SHP77 treated with DMSO at 0.1 percent for 48 hours (cell line): ENCODE measurements at regions not wholly inside any gene's neighbourhood (a gene's known extent, or its start where the extent isn't known, plus 50 kb on each side); places are given as distances from the start of the nearest gene placed in this dataset.

Source experiments
- DNase-seq: peaks from one replicate; lab custom pipeline; 2025; lab: John Stamatoyannopoulos, UW

DNA sequence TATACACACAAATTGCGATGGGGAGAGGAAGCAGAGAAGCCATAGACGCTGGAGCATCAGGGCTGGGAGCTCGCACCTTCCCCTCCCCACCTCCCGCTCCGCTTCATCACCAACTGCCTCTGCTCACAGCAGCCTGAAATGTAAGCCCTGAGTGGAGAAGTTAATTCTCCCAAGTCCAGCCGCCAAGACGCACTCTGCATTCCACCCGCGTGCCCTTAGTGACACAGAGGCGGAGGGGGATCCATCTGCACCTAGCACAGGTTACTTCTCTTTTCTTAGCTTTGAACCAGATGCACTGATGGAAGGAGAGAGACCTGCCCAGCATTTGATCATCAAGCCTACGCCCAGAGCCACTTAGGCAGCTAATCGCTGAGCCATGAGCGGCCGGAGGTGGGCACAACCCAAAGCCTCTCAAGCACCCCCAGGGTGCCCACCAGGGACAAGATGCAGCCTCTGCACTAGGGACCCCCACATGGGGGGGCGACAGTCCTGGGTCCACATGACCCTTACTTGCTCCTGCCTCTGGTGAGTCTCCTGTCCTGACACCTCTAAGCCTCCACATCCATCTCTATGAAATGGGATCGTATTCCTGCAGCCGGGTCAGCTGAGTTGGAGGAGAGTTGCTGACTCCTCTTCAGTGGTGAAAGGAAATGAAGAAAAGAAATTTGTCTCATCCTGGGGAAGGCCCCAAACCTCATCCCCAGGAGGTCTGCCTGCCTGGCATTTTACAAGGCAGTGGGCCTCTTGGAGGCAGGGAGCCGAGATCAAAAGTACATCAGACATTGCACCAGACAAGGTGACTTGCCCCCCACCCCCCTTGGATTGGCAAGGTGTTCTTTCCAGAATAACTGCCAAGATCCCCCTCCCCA is 316.2 kb downstream of the MATN1 start:
- DNase-seq = no peak

- DNase-seq = no peak
Measured at GRCh38 chr1:30405631-30406212, 317.7 kb downstream of the MATN1 start.

GRCh38 chr1:30405081-30405480 is 318.3 kb downstream of the MATN1 start:
- DNase-seq = no peak

DNA sequence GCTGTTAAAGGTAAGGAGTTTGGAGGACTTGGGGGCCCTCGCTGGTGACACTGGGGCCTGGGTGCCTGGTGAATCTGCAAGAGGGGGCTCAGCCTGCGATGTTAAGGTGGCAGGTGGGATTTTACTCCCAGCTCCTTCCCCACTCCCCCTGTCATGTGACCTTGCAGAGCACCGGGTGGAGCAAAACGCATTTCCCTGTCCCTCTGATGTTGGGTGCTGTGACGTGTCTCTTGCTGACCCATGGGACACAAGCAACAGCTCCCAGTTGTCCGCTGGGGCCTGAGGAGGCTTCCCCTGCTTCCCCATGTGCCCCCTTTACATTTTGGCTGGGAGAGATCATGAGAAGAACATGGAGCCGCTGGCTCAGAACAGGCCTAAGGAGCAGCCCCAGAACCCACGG is 319.0 kb downstream of the MATN1 start:
- no peak for DNase-seq

DNA sequence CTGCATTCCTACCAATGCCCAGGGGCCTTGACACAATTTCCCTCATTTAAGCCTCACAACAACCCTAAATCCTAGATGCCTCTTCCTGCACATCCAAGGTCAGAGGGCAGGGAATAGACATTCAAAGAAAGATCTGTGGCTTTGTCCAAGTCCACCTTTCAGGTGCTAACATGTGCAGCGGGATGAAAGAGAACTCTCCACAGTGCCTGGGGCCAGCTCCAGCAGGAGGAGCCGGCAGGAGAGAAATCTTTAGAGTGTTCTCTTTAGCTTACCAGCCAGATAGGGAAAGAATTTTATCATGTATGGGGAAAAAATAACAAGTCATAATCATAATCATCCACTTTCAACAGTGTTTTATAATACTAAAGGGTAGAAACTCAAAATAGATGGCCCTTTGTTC is 319.7 kb downstream of the MATN1 start:
- DNase-seq = no peak

GRCh38 chr1:30403061-30403645 is 320.2 kb downstream of the MATN1 start:
- DNase-seq = no peak

GRCh38 chr1:30402031-30402430 is 321.4 kb downstream of the MATN1 start:
- DNase-seq = no peak

DNA sequence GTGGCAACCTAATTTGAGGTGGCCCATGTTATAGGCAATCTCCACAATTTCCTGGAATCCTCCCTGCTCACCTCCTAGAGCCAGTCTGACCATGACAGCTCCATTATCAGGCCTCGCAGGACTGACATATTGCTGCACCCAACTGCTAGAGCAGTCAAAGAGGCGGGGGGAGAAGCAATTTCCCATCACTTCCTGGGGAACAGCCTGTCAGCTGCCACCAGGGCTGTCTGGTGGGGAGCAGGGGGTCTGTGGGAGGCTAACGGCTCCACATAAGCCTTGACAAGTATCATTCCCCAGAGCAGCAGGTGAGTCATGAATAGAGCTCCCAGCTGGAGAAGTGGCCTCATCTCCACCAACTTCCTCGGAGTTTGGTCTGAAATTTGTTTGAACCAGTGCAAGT is 322.9 kb downstream of the MATN1 start:
- DNase-seq = no peak

DNA sequence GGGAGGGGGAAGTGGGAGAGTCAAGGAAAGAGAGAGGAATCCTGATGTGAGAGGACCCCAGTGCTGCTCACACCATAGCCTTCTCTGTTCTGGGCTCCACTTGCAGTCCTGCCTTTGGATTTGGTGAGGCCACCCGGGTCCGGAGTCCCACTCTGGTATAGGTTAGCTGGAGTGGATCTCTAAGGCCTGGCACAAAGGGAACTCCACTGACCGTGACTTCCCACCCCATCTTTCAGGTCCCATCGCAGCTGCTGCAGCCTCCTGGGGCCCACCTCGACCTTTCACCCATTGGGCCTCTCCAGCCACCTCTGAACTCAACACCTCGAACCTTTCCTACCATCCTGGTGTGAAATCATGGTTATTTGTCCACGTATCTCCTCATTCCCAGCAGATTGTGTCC is 324.4 kb downstream of the MATN1 start:
- no peak for DNase-seq

DNA sequence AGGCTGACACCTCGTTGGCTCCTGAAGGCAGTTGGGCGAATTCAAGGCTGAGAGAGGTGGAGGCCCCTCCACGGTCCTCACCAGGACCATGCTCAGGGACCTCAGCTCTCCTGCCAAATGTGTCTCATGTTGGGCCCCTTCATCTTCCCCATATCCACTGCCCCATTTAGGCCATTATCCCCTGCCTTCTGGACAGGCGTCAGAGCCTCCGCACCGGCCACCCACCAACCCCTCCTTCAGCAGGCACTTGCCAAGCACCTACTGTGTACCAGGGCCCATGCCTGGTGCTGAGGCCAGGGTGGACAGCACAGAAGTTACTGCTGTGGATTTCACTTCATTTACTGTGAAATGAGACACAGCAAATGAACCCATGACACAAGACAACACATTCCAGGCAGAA is 325.8 kb downstream of the MATN1 start:
- no peak for DNase-seq

GRCh38 chr1:30395631-30396030 is 327.8 kb downstream of the MATN1 start:
- DNase-seq = no peak

GRCh38 chr1:30388386-30388785 is 335.0 kb downstream of the MATN1 start:
- no peak for DNase-seq

DNA sequence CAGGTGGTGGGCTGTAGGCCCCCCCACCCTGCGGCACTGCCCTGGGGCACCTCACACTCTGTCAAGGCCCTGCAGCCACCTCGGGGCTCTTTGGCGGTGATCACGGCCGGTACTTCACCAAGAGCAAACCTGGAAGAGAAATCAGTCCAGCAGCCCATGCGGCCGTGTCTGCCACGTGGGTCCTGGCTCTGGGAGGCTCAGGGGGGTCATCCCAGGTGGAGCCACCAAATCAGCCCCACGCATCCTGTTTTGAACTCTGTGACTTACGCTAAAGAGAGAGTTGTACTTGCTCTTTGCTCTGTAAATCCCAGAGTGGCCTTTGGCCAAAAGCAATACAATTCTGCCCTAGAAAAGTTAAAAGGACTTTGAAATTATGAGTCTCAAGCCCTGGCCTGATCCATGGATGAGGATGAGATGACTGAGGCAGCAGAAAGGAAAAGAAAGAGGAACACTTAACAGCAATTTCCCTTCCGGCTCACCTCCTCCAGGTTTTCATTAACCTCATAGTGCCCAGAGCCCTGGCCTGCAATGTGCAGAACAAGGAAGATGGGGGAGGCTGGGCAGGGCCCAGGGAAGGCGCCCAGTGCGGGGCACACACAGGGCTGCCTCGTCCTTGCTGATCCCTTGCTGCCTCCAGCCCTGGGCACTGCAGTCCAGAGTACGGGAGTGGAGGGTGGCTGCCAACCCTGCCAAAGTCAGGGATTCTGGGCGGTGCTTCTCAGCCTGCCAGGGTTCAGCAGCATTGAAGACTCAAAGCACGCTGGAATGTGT is 337.0 kb downstream of the MATN1 start:
- no peak for DNase-seq

DNA sequence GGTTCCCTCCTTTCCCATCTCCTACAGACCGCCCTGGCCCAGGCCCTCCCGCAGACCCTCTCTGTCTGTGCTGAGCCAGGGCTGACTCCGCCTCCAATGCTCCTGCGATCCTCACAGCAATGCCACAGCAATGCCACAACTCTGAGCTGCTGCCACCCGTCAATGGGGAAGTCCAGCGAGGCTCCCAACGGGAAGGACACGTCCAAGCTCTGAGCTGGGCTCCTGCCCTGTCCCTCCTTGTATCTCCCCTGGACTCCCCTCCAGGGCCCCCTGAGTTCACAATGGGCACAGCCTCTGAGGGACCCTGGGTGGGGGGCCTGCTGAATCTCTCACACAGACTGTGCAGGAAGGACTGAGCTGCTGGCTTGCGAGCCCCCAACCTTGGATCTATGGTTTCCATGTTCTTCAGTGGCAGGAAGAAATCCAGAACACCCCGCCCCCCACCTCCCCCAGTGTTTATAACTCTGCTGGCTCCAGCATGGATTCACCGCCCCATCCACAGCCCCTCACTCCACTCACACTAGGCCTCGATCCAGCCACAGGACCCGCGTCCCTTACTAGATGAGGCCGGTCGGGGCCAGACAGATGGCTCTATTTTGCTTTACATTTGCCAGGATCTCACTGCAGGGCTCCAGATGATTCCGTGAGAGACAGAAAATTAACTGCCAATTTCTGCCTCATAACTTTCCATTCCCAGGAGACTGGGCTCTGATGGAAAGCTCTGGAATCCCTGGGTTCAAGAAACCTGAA is 338.0 kb downstream of the MATN1 start:
- DNase-seq = no peak

DNA sequence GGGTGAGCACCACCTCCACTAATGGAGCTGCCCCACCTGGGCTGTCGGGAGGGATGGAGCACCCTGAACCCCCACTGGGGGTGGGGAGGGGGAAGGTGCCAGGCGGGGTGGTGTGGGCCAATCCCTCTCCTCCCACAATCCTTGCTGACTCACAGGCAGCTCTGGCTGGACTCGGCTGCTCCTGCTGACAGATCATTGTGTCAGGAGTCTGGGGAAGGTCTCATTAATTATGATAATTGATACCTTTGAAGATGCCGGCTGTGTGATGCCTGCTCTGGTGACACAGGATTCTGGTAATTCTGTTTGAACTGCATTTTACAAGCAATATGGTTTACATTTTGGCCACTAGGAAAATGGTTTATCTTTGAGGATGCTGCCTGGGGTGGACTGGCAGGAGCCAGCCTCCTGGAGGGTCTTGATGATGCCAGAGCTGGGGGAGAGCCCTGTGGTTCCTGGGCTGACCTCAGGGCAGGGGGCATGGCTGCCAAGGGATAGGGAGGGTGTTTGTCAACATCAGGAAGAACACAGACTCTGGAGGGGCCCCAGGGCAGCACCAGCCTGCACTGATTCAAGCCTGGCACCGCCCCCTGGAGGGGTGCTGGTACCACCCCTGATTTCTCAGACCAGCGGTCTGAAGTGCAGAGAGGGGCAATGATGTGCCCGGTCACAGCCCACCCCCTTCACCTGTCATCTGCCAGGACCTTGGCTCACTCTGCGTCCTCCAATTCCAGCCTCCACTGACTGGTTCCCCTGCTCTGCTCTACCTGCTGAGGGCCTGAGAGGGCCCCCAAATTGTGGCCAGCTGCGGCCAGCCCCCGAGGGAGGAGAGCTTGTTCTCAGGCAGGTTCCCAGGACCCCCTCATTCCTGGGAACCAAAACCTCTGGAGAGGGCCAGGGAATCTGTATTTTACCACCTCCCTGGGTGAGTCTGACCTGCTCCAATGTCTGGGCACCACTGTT is 338.8 kb downstream of the MATN1 start:
- no peak for DNase-seq

DNA sequence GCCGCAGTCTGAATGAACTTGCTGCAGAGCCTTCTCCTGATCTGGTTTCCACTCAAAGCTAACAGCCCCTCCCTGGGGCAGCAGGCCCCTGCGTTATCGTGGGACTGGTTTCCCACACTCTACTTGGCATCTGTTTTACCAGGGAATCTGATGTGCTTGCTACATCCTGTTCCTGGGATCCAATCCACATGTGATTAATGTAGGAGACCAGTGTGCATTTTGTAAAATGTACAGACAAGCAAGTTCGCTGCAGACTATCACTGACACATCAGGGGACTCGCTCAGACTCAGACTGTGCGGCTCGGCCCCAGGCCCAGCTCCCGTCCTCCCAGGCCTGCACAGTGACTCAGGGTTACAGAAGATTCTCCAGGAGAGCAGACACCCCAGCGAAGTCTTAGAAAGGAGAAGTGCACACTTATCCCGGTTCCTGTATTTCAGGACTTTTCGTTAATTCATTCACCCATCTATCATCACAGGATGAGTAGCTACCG is 340.1 kb downstream of the MATN1 start:
- no peak for DNase-seq

DNA sequence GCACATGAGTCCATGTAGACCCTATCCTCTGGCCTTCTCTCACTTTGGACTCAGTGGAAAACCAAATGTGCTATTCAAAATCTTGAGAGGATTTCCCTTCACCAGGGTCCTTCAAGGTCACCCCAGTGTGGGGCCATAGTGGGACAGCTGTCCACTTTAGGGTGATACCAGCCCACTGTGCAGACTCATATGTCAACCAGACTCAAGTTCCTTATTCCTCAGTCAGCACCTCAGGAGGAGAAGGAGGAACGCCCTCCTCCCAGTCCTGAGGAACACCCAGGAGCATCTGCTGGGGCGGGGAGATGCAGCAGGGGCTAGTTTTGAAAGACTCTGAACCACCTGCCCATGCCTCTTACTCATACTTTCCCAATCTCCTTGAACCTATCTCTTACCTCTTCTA is 340.9 kb downstream of the MATN1 start:
- DNase-seq = no peak

DNA sequence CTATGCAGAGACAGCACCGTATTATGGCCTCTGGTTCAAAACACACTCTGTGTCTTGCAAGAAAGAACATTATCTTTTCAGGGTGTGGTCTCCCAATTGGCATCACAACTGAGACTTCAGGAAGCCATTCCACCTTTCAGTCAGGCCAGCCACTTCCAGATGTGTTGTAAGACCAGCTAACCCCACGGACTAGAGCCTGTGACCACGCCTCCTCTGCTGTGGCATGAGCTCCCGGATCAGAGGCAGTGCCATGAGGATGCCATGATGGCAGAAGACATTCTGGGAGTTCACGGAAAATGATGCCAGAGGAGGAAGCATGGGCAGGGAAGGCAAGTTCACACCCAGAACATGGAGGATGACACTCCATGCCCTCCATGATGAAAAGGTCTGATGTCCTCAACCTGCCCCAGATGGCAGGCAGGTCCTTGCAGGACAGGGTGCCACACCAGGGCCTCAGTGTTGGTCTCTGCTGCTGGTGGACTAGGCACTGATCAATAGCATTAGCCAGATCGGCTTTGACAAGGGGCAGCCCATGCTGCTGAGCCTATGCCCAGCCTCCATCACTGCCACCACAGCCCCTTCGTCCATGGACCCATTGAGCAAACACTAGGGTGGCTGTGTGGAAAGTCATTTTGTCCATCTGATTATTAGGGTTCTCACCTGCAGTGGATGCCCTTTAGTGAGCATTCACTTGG is 341.6 kb downstream of the MATN1 start:
- DNase-seq = no peak

- no peak for DNase-seq
Measured at GRCh38 chr1:30381266-30381665, 342.1 kb downstream of the MATN1 start.

GRCh38 chr1:30380625-30380984 is 342.8 kb downstream of the MATN1 start:
- DNase-seq = no peak
